ENCODE measurements at regions not wholly inside any gene's neighbourhood (a gene's known extent, or its start where the extent isn't known, plus 50 kb on each side); places are given as distances from the start of the nearest gene placed in this dataset.
"Not testable (repeated sequence)": the region's sequence is repeated elsewhere in the genome, so short reads cannot be mapped to it uniquely, and the experiment has no call there.

DNA sequence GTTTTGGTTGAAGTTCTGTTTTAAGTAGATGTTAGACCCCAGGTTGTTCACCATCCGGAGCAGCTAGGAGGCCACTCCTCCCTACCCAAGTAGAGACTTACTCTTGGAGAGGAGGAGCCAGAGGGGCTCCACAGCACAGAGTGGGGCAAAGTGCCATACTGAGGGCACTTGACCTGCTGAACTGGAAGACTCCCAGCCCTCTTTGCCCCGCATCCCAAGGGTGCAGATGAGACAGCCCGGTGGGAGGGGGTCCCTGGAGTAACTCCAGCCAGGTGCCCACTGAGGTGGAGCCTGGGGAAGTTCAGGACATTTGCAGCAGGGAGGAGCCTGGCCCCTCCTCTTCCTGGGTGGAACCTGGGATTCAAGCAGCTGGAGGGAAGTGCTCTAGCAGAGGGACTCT lies 102.1 kb upstream of the GPR6 start:
- WGBS, 2 experiments (ENCODE audit: low coverage in 1 of 2, low lambda C conversion rate in 2 of 2, missing lambda C conversion rate in 2 of 2): 68 to 75% methylated on average over 3 of the region's 3 CpGs
- H3K36me3 ChIP-seq (ENCODE audit: low read depth): no peaks in the 10 kb centered on the region
- H3K4me3 ChIP-seq: no peak overlapping the region
- no peak for DNase-seq
- H3K4me1 ChIP-seq (ENCODE audit: insufficient read depth): no peaks in the 10 kb centered on the region
- H2AFZ ChIP-seq: no peak overlapping the region
- no peak overlapping the region for H3K27ac ChIP-seq
- H3K9ac ChIP-seq: no peak overlapping the region
- no peaks in the 10 kb centered on the region for H4K20me1 ChIP-seq (ENCODE audit: insufficient read depth)
- in situ Hi-C loops (cut with MboI): no loop called here
- no peak overlapping the region for H3K4me2 ChIP-seq (ENCODE audit: unreplicated experiment)
- no peaks in the 10 kb centered on the region for H3K27me3 ChIP-seq (replicated peaks; ENCODE audit: insufficient read depth)
- no peaks in the 10 kb centered on the region for H3K79me2 ChIP-seq (ENCODE audit: insufficient read depth)
- TF ChIP-seq EZH2 (IDR thresholded peaks at IDR 0.05; ENCODE audit: insufficient read depth, poor library complexity, severe bottlenecking): no peak
- no peak for TF ChIP-seq EZH2phosphoT487 (IDR thresholded peaks at IDR 0.05; ENCODE audit: insufficient read depth, low read depth)
- no peaks in the 10 kb centered on the region for H3K9me3 ChIP-seq (ENCODE audit: low read depth)
- H3K9me2 ChIP-seq (ENCODE audit: insufficient read depth): no peaks in the 10 kb centered on the region
- no peaks in the 10 kb centered on the region for H3F3A ChIP-seq (ENCODE audit: insufficient read depth)

DNA sequence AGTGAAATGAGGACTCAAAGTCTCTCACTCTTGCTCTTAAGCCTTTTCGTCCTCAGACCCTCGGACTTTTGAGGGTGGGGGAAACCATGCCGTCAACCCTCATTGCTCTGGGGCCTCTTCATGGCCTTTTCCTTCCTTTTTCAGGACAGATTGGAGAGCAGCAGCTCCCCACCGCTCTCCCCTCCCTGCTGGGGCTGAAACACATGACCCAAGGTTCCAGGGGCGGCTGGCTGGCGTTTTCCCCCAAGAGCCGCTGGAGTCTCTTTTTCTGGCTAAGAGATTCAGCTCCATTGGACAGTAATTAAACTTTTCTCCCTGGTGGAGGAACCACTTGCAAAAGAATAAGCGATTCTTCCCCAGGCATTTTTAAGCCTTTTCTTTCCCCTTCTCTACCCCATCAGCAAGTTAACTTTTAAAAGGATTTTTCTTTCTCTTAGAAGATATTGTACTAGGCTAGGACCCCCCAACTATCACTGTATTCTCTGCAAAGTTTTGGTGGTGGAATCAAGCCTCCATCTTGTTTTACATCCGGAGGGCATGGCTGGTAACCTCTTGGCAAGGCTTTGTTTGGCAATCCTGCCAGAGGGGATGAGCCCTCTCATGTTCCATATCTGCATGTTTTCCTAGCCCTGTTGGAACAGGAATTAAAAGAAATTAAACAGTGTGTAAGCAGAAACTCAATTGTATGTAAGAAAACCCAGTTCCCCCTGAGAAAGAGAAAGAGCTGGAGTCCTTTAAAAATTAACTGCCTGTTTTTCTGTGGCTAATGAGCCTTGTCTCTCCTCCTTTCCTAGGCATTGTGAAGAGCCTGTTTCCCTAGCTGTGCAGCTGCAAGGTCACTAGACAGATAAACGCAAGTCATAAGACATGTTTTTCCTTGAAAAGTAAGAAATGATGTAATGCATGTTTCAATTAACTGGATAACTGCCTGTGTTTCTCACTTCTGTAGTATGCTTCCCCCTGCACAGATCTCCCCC lies 100.8 kb upstream of the GPR6 start:
- Histone ChIP-seq H3K27me3 (replicated peaks; ENCODE audit: insufficient read depth) (no peaks in the 10 kb centered on the region), H3K9ac (no peak overlapping the region), H3K79me2 (ENCODE audit: insufficient read depth) (no peaks in the 10 kb centered on the region), H3K9me3 (ENCODE audit: low read depth) (no peaks in the 10 kb centered on the region), H2AFZ (no peak overlapping the region), H3K36me3 (ENCODE audit: low read depth) (no peaks in the 10 kb centered on the region), H3F3A (ENCODE audit: insufficient read depth) (no peaks in the 10 kb centered on the region), H3K27ac (no peak overlapping the region), H3K4me1 (ENCODE audit: insufficient read depth) (no peaks in the 10 kb centered on the region), H3K4me3 (no peak overlapping the region), H3K4me2 (ENCODE audit: unreplicated experiment) (no peak overlapping the region), H3K9me2 (ENCODE audit: insufficient read depth) (no peaks in the 10 kb centered on the region), H4K20me1 (ENCODE audit: insufficient read depth) (no peaks in the 10 kb centered on the region)
- TF ChIP-seq EZH2phosphoT487 (IDR thresholded peaks at IDR 0.05; ENCODE audit: insufficient read depth, low read depth) (no peak), EZH2 (IDR thresholded peaks at IDR 0.05; ENCODE audit: insufficient read depth, poor library complexity, severe bottlenecking) (no peak)
- no peak for DNase-seq
- in situ Hi-C loops (cut with MboI): no loop called here
- 67 to 75% methylated on average over 10 of the region's 10 CpGs for WGBS, 2 experiments (ENCODE audit: low coverage in 1 of 2, low lambda C conversion rate in 2 of 2, missing lambda C conversion rate in 2 of 2)

DNA sequence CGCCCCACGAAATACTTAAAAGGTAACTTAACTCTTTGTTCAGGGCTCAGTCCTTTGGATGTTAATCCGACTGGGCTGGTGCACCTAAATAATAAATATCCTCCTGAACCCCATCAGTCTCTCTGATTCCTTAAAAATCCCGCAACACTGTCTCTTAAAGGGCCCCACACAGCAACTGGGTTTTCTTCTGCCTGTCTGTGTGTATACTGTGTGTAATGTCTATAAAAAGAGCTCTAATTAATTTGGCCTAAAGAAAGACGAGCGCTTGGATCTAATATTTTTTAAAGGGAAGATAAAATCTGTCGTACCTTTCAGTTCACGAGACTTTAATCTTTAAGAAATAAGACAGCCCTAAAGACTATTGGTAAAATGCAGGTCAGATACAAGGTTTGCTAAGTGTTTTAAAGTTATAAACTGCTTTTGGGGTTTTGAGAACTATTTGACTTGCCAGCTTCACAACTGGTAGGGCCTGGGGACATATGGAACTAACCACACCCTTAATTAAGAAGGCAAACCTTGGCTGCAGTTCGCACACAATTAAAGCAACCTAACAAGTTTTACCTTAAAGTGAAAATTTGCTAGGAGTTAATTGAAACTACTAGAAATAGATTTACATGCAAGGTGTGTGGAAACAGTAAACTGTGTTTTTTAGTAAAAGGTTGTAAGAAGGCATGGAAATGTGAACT lies 100.0 kb upstream of the GPR6 start:
- H3F3A ChIP-seq (ENCODE audit: insufficient read depth); H3K36me3 ChIP-seq (ENCODE audit: low read depth); H3K4me2 ChIP-seq (ENCODE audit: unreplicated experiment); H3K9me2 ChIP-seq (ENCODE audit: insufficient read depth); H3K4me1 ChIP-seq (ENCODE audit: insufficient read depth); H3K27me3 ChIP-seq (replicated peaks; ENCODE audit: insufficient read depth); H3K9ac ChIP-seq; H3K79me2 ChIP-seq (ENCODE audit: insufficient read depth); H3K4me3 ChIP-seq; DNase-seq; H2AFZ ChIP-seq; H4K20me1 ChIP-seq (ENCODE audit: insufficient read depth); in situ Hi-C loops (cut with MboI); H3K9me3 ChIP-seq (ENCODE audit: low read depth); H3K27ac ChIP-seq: not testable (repeated sequence)
- 81 to 83% methylated on average over 9 of the region's 9 CpGs for WGBS, 2 experiments (ENCODE audit: low coverage in 1 of 2, low lambda C conversion rate in 2 of 2, missing lambda C conversion rate in 2 of 2)

DNA sequence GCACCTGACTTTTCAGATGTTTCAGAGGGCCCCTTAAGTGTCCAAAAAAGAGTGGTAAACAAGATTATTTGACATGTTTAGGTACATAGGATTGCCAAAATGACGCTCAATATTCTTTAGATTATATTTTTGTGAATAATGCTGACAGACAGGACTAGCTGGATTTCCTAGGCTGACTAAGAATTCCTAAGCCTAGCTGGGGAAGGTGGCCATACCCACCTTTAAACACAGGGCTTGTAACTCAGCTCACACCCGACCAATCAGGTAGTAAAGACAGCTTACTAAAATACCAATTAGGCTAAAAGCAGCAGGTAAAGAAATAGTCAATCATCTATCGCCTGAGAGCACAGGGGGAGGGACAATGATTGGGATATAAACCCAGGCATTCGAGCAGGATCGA lies 99.0 kb upstream of the GPR6 start:
- H4K20me1 ChIP-seq (ENCODE audit: insufficient read depth); in situ Hi-C loops (cut with MboI); H2AFZ ChIP-seq; H3K4me1 ChIP-seq (ENCODE audit: insufficient read depth); H3K9me2 ChIP-seq (ENCODE audit: insufficient read depth); DNase-seq; H3K9ac ChIP-seq; H3F3A ChIP-seq (ENCODE audit: insufficient read depth); H3K9me3 ChIP-seq (ENCODE audit: low read depth); H3K4me3 ChIP-seq; H3K79me2 ChIP-seq (ENCODE audit: insufficient read depth); H3K27ac ChIP-seq; H3K4me2 ChIP-seq (ENCODE audit: unreplicated experiment); H3K27me3 ChIP-seq (replicated peaks; ENCODE audit: insufficient read depth); H3K36me3 ChIP-seq (ENCODE audit: low read depth): not testable (repeated sequence)
- WGBS, 2 experiments (ENCODE audit: low coverage in 1 of 2, low lambda C conversion rate in 2 of 2, missing lambda C conversion rate in 2 of 2): 54 to 58% methylated on average over 5 of the region's 5 CpGs

Measured in GM23248 (cell line).